HG03060 (cell line): ENCODE measurements at regions not wholly inside any gene's neighbourhood (a gene's known extent, or its start where the extent isn't known, plus 50 kb on each side); places are given as distances from the start of the nearest gene placed in this dataset.

ENCODE experiments used
- ATAC-seq: cut with Tn5 transposase; IDR thresholded peaks from one replicate; pipeline ENCODE4 v1.9.1; 2021; ENCODE audit warnings: low read depth, moderate number of reproducible peaks; ENCODE audit not compliant: unreplicated experiment

DNA sequence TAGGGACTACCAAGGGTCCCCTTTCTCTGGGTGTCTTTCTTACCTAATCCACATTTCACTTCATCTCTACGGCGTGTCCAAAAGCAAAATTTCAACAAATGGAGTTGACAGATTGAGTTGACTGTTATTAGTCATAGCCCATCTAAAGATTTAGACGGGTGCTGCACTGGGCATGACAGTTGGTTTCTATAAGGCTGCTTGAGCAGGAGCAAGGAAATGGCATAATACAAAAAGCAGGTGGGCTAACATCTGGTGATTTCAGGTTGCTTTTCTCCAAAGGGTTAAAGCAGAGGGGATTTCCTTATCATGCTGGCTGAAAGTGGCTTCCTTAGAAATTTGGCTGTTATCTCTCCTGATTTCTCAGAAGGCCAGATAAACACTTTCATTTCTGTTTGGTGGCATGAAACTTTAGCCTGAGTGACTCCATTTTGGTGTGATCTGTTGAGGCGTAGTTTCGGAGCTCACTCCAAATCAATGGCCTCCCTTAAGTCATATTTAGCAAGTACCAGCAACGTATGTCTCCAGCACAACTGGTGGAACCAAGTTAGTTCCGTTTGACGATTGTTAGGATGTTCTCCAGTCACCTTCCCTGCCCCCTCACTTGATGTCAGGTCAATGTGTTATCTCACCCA, 440.4 kb downstream of the FGF9 start:
- no peak for ATAC-seq

DNA sequence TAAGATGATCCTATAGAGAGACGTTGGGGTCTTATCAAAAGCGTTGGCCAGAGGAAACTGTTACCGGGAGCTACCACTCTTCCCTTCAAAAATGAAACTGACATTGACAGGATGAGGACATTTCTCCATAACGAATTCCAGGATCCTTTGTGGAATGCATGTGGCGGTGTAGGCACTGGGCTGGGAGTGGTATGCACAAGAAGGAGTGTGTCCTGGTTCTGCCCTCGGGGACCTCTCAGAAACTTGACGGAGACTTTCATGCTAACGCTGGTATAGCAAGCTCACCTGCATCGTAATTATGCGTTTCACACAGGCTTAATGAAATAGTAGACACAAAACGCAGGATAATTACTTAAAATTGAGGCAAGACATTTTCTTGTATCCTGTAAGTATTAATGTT, 441.1 kb downstream of the FGF9 start:
- ATAC-seq, result no peak

DNA sequence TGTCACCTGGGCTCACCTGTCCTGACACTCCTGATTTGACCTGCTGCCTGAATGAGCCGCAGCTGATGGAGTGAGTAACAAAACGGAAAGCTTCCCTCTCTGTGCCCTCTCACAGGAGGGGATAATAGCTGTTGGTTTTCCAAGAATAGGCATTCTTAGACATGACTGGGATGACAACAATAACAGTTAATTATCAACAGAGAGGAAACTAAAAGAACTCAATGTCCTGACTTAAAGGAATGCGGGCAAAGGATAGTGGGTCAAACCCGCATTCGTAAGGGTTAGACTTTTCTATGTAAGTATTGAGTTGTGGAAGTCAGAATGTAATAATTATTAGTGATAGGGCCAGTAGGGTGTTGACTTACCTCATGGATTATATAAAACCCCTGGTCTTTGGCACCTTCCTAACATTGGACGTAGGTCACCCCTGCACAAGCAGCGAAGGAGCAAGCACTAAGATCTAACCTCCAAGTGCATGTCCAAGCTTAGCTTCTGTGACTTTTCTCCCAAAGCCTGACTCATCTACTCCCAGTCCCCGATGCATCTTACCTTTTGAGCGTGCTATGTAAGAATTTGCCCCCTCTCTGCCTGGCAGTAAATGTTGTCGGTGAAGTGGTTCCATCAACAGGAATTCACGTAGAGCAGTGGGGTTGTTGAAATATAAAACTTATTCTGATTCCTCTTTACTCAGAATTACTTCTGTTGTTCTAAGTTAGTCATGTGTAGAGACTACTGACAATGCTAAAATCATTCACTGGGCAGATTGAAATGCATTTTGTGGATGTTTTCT, 442.3 kb downstream of the FGF9 start:
- ATAC-seq, result no peak

DNA sequence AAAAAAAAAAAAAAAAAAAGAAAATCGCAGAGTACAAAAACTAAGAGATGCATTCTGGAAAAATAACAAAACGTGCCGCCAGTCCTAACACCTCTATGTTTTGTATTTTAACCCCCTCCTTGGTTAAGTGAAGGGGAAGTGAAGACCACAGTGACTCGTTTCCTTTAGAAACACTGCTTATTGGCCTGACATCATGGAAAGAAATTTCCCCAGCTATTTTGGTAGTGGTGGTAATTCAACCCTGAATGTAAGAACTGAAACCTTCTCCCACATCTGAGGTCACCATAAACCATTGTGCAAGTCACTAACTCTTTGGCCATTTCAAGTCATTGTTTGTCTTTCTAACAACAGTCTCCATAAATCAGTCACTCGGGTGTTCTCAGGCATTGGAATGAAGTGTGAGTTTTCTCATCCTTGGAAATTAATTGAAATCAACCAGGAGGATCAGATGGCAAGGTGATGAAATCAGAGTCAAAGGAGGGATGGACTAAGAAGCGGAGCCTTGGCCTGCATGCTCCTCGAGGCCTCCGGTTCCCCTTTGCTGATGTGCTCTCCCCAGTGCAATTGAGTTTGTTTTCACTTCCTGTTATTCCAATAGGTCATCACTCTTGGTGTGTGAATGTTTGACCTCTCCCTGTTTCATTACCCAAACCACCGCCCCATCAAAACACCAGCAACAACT, 443.9 kb downstream of the FGF9 start:
- ATAC-seq, result peak; percentile 78

DNA sequence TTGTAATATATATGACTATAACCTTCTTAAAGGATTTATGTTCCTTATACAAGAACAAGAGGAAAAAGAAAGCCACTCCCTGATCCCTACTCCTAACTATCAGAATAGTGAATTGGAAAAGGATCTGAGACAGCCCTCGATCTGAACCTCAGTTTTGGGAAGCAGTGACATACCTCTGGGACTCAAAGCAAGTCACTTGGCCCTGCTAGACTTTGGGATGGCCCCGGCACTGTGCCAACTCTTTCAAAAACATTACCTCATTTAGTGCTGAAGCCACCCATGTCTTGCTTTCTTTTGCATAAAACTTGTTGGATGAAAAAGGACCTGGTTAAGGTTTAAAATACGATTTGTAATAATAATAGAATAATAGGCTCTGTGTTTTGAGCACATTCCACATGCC, 447.3 kb downstream of the FGF9 start:
- ATAC-seq, result no peak

DNA sequence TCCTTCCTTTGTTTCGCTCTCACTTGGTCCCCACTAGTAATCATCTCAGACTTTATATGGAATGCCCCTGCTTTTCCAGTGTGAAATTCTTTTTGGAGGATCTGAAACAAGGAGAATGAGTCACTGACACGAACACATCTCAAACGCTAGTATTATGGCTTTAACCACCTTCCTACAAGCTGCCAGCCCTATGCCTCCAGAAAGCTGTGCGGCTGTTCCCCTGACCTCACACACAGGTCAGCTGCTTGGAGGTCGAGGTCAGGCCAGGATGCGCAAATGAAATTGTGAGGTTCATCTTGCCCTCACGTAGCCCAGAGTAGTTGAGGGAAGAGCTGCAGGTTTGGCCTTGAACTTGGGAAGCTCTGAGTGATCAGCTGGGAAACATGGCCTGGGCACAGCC, 449.8 kb downstream of the FGF9 start:
- ATAC-seq, result no peak

DNA sequence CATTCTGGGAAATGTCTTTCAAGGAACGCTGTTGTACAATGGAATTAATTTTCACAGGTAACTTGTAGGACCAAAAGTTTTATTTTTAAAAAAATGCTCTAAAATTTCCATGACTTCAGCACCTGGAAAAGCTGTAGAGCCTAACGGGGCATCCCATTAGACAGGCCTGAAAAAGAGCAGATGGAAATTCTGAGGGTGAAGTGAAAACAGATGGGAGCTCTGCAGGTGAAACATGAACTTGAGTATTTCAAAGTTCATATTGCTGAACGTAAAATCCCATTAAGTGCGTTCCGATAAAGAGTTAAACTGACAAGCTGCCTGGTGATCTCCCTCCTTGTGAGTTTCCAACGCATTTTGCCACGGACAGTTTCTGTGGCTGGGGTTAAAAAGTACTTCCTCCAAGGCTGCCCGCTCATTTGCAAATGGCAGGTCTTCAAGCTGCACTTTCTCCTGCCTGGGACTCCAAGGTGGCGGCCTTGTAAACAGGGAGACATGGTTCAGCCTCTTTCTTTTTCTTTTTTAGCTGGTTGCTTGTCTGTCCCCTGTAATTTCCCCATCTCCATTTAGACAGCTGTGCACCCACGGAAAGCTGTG, 450.4 kb downstream of the FGF9 start:
- ATAC-seq, result no peak

DNA sequence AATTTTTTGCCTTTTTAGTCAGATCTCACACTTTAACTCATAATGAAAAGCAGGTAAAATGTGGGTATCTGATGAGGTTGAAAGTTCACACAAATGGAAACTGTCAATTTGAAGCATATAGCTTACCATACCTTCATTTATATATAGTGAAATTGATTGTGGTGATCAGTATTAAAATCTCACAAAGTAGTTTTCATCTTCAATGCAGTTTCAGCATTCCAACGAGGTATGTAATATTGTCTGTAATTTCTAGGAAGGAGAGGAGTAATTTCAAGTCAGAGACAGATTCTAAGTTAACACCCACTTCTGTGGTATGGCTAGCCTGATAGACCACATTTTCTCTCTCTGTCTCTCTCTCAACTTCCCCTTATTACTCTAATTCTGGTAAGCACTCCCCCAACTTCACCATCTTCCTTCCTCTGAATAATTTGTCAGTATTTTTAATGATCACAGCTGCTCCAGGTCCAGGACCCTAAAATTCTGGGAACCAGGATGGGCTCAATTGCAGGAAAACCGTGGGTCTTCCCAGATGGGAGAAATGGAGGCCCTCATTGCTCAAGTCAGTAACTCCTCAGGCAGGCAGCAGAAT, 455.7 kb downstream of the FGF9 start:
- ATAC-seq, result peak; percentile 82

DNA sequence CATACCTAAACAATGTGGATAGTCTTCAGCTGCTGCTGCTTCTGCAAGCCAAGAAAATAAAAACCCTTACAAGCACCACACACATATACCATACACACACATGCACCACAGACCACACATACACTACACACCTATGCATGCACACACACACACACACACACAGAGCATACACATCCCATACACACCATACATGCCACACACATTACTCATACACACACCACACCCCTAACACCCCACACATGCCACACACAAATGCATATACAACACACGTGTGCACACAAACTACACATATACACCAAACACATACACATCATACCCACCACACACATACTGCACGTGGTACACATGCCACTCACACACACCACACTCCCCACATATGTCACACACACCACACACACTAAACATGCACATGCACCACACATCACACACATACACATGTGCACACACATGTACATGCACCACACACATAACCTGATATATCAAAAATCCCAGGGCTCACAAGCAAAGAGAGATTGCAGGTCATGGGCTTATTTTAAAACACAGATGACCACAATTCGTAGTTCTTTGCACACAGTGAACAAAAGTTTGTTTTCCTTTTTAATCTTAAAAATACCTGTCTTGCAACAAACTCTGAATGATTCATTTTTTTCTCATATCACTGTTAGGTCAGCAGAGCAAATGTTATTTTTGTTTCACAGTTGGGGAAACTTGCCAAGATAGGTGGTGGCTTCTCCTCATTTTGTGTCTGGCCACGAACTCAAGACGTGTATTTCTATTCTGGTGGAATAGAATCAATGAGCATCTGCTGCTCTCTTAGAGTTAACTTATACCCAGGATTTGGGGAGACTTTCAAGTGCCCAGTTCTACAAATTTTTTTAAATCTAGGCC, 456.6 kb downstream of the FGF9 start:
- no peak for ATAC-seq

DNA sequence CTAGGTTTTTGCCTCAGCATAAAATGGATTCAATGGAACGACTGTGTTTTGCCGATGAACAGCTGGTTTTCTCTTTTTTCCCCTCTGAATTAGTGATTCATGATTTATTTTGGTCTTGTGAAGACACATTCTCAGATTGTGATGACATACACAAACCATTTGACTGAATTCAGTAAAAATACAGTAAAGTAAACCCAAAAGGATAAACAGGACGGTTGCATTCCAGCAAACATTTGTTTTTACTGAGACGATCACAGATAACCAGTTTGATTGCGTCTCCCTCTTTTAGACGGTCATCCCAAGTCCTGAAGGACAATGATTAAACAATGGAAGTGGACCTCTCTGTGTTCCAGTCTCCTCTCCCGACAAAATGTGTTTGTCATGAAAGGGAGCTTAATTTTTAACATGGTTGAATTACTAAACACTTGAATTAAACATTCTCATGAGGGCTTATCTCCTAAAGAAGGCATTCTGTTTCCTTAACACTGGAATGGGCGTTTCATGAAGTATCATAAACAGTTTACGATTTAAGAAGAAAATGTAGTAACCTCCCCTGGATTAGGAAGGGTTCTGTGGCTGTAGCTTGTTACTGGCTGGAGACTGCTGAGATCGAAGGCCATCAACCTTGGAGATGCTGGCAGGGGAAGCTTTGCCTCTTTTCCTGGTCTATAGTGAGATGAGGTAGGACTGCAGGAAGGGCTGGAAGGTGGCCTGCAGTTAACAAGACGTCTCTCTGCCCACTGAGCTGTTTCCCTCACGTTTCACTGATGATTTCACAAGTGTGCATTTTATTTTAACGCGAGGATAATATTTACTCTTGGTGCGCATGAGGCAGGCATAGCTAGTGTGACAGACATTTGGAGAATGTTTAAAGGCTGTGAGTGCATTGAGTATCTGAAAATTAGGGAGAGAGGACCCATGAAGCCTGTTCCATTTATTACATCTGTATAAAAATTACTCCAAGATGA, 457.9 kb downstream of the FGF9 start:
- no peak for ATAC-seq

DNA sequence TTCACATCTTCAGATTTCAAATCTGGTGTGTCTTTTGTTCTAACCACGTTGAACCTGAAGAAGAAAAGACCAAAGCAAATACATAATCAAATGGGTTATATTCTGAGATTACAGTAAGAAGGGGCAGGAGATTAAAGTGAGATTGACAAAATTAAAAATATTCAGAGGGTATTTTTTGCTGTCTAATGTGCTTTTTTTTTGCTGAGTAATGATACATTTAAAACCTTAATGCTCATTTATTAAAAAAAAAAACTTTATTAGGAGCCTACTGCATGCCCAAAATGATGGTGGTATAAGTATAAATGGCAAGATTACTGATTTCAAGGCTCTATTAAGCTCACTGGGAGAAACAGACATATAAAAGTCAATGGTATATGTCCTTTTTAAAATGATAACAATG, 459.4 kb downstream of the FGF9 start:
- no peak for ATAC-seq

DNA sequence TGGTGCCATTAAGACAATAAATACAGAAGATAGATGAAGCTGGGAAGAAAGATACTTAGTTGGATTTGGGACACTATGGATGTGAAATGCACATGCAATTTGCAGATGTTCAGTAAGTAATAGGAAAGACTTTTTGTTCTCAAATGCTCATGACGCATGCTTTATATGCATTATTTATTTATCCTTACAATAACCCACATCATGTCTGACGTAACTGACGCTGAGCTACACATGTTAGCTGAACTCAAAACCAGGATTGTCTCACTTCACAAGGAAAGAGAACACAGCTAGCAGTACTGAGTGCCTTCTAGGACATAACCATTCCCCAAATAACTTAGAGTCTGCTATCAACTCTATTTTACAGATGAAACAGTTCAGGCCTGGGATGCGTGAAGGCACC, 463.4 kb downstream of the FGF9 start:
- no peak for ATAC-seq

DNA sequence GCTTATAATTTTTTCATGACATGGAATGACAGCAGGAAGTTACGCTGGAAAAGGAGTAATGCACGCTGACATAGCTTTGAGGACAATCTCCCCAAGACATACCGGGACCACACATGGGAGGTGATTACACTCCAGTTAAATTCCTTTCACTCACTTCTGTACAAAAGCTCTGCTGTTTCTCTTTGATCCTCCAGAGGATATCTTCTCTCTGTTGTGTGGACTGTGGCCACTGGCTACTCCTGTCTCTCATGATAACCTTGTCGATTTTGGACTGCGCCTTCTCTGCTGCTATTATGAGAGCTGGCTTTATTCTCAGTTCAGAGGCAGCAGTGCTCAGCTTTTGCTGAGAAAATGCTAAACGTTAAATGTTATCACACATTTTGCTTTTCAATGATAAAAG, 464.6 kb downstream of the FGF9 start:
- no peak for ATAC-seq

DNA sequence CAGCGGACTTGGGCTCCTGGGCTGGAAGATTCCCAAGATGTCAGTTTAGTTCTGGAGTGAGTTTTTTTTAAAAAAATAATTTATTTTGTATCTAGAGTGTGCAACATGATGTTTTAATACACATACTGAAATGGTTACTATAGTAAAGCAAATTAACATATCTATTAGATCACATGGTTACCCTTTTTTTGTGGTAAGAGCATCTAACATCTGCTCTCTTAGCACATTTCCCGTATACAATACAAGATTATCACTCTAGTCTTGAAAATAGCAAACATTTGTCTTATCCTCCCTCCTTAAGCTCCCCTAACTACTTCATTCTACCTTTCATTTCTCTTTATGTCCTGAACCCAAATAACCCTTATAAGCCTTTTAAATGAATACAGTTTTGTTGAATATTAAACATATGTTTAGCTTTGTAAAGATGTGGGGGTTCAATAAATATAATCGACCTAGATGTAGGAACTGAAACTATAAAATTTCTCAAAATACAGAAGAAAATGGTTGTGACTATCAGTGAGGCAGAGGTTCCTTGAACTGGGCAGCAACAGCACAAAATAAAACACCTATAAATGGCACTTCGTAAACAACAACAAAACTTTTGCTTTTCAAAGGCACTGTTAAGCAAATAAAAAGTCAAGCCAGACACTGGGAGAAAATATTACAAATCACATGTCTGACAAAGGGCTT, 466.6 kb downstream of the FGF9 start:
- no peak for ATAC-seq

DNA sequence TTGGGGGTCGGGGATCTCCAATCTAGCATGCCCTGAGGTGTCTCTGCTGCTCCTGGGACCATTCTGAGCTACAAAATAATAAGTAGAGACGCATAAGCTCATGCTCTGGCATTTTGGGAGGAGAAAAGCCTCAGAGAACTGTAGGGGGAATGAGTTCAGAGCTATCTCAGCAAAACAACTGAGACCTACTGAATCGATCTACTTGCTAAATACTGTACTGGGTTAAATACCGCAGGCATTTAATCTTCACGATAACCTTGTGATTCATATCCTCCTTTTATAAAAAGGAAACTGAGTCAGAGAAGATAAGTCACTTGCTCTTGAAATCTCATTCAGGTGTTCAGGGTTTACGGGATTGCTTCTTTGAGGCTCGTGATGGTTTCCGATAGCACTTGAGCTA, 468.1 kb downstream of the FGF9 start:
- no peak for ATAC-seq

DNA sequence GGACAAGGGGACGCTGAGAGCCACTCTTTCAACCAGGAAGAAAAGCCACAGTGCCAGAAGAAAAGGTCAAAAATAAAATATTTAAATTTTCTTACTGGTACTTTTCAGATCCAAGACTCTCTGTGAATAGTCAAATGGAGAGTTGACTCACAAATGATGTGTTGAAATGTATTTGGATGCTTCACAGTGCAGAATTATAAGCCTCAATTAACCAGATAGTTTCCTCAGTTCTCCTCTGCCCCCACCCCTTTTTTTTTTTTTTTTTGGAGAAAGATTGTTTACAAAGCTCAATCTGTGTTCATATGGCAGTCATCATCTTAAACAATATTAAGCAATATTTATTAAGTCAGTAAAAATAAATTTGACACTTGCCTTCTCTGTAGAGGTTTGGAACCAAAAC, 470.8 kb downstream of the FGF9 start:
- ATAC-seq, result no peak

DNA sequence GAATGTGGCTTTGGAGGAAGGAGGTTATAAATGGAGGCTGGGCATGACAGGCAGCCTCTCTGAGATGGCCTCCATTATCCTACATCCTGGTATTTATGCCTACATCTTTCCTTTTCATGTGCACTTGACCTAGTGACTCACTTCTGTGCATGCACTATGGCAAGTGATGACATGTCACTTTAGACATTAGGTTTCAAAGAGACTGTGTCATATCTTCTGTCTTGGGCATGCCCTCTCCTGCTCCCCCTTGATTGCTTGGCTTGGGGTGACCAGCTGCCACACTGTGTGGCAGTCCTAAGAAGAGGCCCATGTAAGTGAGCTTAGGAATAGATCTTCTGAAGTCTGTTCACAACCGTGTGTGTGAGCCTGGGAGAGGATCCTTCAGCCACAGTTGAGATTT, 472.8 kb downstream of the FGF9 start:
- ATAC-seq, result no peak

DNA sequence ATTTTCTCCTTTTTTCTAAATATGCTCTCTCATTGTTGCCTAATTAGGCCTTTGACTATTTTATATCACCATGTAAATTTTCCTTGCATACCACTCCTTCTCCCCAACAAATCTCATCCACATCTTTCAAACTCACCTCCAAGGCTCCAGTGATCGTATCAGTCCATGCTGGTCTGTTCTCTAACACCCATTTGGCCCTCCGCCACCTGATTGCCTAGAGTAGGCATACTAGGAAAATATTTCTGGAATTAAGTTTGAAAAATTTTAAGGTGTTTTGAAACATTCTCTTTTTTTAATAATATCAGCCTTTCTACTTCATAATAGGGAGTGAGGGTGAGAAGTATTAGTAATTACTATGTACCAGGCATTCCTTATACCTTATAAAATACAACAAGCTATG, 473.9 kb downstream of the FGF9 start:
- ATAC-seq, result no peak
